ENCODE measurements at regions not wholly inside any gene's neighbourhood (a gene's known extent, or its start where the extent isn't known, plus 50 kb on each side); places are given as distances from the start of the nearest gene placed in this dataset.
"Not testable (repeated sequence)": the region's sequence is repeated elsewhere in the genome, so short reads cannot be mapped to it uniquely, and the experiment has no call there.

DNA sequence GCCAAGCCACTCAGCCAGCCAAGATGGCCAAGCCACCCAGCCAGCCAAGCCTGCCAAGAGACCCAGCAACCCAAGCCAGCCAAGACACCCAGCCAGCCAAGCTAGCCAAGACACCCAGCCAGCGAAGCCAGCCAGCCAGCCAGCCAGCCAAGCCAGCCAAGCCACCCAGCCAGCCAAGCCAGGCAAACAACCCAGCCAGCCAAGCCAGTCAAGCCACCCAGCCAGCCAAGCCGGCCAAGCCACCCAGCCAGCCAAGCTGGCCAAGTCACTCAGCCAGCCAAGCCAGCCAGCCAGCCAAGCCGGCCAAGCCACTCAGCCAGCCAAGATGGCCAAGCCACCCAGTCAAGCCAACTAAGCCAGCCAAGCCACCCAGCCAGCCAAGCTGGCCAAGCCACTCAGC, 337.5 kb upstream of the PLGLB2 start:
- DNase-seq (ENCODE audit: low read depth), result not testable (repeated sequence)

- DNase-seq (ENCODE audit: low read depth), result not testable (repeated sequence)
Measured at GRCh38 chr2:87412036-87412820, 335.7 kb upstream of the PLGLB2 start.

GRCh38 chr2:87414331-87414730, 333.6 kb upstream of the PLGLB2 start:
- not testable (repeated sequence) for DNase-seq (ENCODE audit: low read depth)

DNA sequence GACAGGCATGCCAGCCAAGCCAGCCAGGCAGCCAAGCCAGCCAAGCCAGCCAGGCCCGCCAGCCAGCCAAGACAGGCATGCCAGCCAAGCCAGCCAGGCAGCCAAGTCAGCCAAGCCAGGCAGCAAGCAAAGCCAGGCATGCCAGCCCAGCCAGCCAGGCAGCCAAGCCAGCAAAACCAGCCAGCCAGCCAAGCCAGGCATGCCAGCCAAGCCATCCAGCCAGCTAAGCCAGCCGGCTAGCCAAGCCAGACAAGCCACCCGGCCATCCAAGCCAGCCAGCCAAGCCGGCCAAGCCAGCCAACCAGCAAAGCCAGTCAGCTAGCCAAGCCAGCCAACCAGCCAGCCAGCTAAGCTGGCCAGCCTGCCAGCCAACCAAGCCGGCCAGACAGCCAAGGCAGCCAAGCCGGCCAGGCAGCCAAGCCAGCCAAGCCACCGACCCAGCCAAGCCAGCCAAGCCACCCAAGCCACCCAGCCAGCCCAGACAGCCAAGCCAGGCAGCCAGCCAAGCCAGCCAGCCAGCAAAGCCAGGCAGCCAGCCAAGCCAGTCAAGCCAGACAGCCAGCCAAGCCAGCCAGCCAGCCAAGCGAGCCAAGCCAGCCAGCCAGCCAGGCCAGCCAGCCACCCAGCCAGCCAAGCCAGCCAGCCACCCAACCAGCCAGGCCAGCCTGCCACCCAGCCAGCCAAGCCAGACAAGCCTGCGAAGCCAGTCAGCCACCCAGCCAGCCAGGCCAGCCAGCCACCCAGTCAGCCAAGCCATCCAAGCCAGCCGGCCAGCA, 332.9 kb upstream of the PLGLB2 start:
- not testable (repeated sequence) for DNase-seq (ENCODE audit: low read depth)

GRCh38 chr2:87415586-87416265, 332.2 kb upstream of the PLGLB2 start:
- DNase-seq (ENCODE audit: low read depth), result not testable (repeated sequence)

GRCh38 chr2:87416266-87416592, 331.7 kb upstream of the PLGLB2 start:
- DNase-seq (ENCODE audit: low read depth), result not testable (repeated sequence)

- DNase-seq (ENCODE audit: low read depth), result not testable (repeated sequence)
Measured at GRCh38 chr2:87417147-87417546, 330.7 kb upstream of the PLGLB2 start.

DNA sequence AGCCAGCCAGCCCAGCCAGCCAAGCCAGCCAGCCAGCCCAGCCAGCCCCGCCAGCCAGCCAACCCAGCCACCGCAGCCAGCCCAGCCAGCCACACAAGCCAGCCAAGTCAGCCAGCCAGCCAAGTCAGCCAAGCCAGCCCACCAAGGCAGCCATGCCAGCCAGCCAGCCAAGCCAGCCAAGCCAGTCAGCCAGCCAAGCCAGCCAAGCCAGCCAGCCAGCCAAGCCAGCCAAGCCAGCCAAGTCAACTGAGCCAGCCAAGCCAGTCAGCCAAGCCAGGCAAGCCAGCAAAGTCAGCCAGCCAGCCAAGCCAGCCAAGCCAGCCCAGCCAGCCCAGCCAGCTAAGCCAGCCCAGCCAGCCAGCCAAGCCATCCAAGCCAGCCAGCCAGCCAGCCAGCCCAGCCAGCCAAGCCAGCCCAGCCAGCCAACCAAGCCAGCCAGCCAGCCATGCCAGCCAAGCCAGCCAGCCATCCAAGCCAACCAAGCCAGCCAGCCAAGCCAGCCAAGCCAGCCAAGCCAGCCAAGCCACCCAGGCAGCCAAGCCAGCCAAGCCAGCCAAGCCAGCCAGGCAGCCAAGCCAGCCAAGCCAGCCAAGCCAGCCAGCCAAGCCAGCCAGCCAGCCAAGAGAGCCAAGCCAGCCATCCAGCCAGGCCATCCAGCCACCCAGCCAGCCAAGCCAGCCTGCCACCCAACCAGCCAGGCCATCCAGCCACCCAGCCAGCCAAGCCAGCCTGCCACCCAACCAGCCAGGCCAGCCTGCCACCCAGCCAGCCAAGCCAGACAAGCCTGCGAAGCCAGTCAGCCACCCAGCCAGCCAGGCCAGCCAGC, 329.9 kb upstream of the PLGLB2 start:
- not testable (repeated sequence) for DNase-seq (ENCODE audit: low read depth)

- not testable (repeated sequence) for DNase-seq (ENCODE audit: low read depth)
Measured at GRCh38 chr2:87418823-87419822, 328.8 kb upstream of the PLGLB2 start.

DNA sequence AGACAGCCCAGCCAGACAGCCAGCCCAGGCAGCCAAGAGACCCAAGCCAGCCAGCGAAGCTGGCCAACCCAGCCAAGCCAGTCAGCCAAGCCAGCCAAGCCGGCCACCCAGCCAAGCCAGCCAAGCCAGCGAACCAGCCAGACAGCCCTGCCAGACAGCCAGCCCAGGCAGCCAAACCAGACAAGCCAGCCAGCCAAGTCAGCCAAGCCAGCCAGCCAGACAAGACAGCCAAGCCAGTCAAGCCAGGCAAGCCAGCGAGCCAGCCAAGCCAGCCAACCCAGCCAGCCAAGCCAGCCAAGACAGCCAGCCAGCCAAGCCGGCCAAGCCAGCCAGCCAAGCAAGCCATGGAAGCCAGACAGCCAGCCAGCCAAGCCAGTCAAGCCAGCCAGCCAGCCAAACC, 327.9 kb upstream of the PLGLB2 start:
- not testable (repeated sequence) for DNase-seq (ENCODE audit: low read depth)

DNA sequence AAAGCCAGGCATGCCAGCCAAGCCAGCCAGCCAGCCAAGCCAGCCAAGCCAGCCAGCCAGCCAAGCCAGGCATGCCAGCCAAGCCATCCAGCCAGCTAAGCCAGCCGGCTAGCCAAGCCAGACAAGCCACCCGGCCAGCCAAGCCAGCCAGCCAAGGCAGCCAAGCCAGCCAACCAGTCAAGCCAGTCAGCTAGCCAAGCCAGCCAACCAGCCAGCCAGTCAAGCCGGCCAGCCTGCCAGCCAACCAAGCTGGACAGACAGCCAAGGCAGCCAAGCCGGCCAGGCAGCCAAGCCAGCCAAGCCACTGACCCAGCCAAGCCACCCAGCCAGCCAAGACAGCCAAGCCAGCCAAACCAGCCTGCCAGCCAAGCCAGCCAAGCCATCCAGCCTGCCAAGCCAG, 326.9 kb upstream of the PLGLB2 start:
- not testable (repeated sequence) for DNase-seq (ENCODE audit: low read depth)

DNA sequence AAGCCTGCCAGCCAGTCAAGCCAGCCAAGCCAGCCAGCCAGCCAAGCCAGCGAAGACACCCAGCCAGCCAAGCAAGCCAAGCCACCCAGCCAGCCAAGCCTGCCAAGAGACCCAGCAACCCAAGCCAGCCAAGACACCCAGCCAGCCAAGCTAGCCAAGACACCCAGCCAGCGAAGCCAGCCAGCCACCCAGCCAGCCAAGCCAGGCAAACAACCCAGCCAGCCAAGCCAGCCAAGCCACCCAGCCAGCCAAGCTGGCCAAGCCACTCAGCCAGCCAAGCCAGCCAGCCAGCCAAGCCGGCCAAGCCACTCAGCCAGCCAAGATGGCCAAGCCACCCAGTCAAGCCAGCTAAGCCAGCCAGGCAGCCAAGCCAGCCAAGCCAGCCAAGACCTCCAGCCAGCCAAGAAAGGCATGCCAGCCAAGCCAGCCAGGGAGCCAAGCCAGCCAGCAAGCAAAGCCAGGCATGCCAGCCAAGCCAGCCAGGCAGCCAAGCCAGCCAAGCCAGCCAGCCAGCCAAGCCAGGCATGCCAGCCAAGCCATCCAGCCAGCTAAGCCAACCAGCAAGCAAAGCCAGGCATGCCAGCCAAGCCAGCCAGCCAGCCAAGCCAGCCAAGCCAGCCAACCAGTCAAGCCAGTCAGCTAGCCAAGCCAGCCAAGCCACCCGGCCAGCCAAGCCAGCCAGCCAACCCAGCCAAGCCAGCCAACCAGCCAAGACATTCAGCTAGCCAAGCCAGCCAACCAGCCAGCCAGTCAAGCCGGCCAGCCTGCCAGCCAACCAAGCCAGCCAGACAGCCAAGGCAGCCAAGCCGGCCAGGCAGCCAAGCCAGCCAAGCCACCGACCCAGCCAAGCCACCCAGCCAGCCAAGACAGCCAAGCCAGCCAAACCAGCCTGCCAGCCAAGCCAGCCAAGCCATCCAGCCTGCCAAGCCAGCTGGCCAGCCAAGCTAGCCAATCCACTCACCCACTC, 323.8 kb upstream of the PLGLB2 start:
- DNase-seq (ENCODE audit: low read depth), result not testable (repeated sequence)

- DNase-seq (ENCODE audit: low read depth), result not testable (repeated sequence)
Measured at GRCh38 chr2:87424763-87425154, 323.1 kb upstream of the PLGLB2 start.

- DNase-seq (ENCODE audit: low read depth), result not testable (repeated sequence)
Measured at GRCh38 chr2:87425191-87425590, 322.7 kb upstream of the PLGLB2 start.

DNA sequence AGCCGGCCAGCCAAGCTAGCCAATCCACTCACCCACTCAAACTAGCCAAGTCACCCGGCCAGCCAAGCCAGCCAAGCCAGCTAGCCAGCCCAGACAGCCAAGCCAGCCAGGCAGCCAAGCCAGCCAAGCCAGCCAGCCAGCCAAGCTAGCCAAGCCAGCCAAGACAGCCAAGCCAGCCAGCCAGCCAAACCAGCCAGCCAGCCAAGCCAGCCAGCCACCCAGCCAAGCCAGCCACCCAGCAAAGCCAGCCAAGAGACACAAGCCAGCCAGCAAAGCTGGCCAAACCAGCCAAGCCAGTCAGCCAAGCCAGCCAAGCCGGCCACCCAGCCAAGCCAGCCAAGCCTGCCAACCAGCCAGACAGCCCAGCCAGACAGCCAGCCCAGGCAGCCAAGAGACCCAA, 322.2 kb upstream of the PLGLB2 start:
- not testable (repeated sequence) for DNase-seq (ENCODE audit: low read depth)

GRCh38 chr2:87428452-87429130, 319.3 kb upstream of the PLGLB2 start:
- DNase-seq (ENCODE audit: low read depth), result not testable (repeated sequence)

GRCh38 chr2:87429206-87429930, 318.5 kb upstream of the PLGLB2 start:
- DNase-seq (ENCODE audit: low read depth), result not testable (repeated sequence)

GRCh38 chr2:87429931-87430275, 318.0 kb upstream of the PLGLB2 start:
- DNase-seq (ENCODE audit: low read depth), result not testable (repeated sequence)

Measured in stimulated activated CD4-positive, alpha-beta T cell treated with anti-CD3 and anti-CD28 coated beads, Interleukin-2, amount 100 ng/mL, for 4 hours (primary cell).